ENCODE measurements at regions not wholly inside any gene's neighbourhood (a gene's known extent, or its start where the extent isn't known, plus 50 kb on each side); places are given as distances from the start of the nearest gene placed in this dataset.
"Not testable (repeated sequence)": the region's sequence is repeated elsewhere in the genome, so short reads cannot be mapped to it uniquely, and the experiment has no call there.

GRCh38 chr5:100708645-100709171, 173.5 kb downstream of the FAM174A start:
- no peak overlapping the region for H3K4me3 ChIP-seq (ENCODE audit: low read length)
- H3K9ac ChIP-seq (ENCODE audit: low read length), result no peak overlapping the region
- DNase-seq, result no peak
- H2AFZ ChIP-seq (ENCODE audit: low read length), result no peak overlapping the region
- no peaks in the 10 kb centered on the region for H3K79me2 ChIP-seq (ENCODE audit: low read length)
- no peaks in the 10 kb centered on the region for H3K27me3 ChIP-seq (ENCODE audit: low read length)
- H4K20me1 ChIP-seq (ENCODE audit: insufficient read depth, low read depth, low read length), result no peaks in the 10 kb centered on the region
- no peak overlapping the region for H3K4me2 ChIP-seq (ENCODE audit: low read depth, low read length, poor library complexity, severe bottlenecking)
- no peaks in the 10 kb centered on the region for H3K36me3 ChIP-seq (ENCODE audit: insufficient read depth, low read length)
- H3K4me1 ChIP-seq (ENCODE audit: low read length), result no peaks in the 10 kb centered on the region
- H3K9me3 ChIP-seq (ENCODE audit: low read length), result no peaks in the 10 kb centered on the region
- H3K27ac ChIP-seq (ENCODE audit: low read length), result no peak overlapping the region
- H3K9me2 ChIP-seq (replicated peaks; ENCODE audit: insufficient read depth, low read length), result no peaks in the 10 kb centered on the region

GRCh38 chr5:100709771-100710170, 174.6 kb downstream of the FAM174A start:
- no peaks in the 10 kb centered on the region for H3K4me1 ChIP-seq (ENCODE audit: low read length)
- H3K9me2 ChIP-seq (replicated peaks; ENCODE audit: insufficient read depth, low read length), result no peaks in the 10 kb centered on the region
- H3K4me2 ChIP-seq (ENCODE audit: low read depth, low read length, poor library complexity, severe bottlenecking), result no peak overlapping the region
- H4K20me1 ChIP-seq (ENCODE audit: insufficient read depth, low read depth, low read length), result no peaks in the 10 kb centered on the region
- H3K79me2 ChIP-seq (ENCODE audit: low read length), result no peaks in the 10 kb centered on the region
- H3K9ac ChIP-seq (ENCODE audit: low read length), result no peak overlapping the region
- no peaks in the 10 kb centered on the region for H3K27me3 ChIP-seq (ENCODE audit: low read length)
- no peak overlapping the region for H3K4me3 ChIP-seq (ENCODE audit: low read length)
- DNase-seq, result no peak
- H3K36me3 ChIP-seq (ENCODE audit: insufficient read depth, low read length), result no peaks in the 10 kb centered on the region
- H2AFZ ChIP-seq (ENCODE audit: low read length), result no peak overlapping the region
- no peak overlapping the region for H3K27ac ChIP-seq (ENCODE audit: low read length)
- no peaks in the 10 kb centered on the region for H3K9me3 ChIP-seq (ENCODE audit: low read length)

GRCh38 chr5:100714780-100715179, 179.6 kb downstream of the FAM174A start:
- not testable (repeated sequence) for H2AFZ ChIP-seq (ENCODE audit: low read length); H3K36me3 ChIP-seq (ENCODE audit: insufficient read depth, low read length); H3K27ac ChIP-seq (ENCODE audit: low read length); H3K27me3 ChIP-seq (ENCODE audit: low read length); H3K9ac ChIP-seq (ENCODE audit: low read length); H3K4me2 ChIP-seq (ENCODE audit: low read depth, low read length, poor library complexity, severe bottlenecking); H3K79me2 ChIP-seq (ENCODE audit: low read length); H4K20me1 ChIP-seq (ENCODE audit: insufficient read depth, low read depth, low read length); H3K4me1 ChIP-seq (ENCODE audit: low read length); DNase-seq; H3K4me3 ChIP-seq (ENCODE audit: low read length); H3K9me3 ChIP-seq (ENCODE audit: low read length); H3K9me2 ChIP-seq (replicated peaks; ENCODE audit: insufficient read depth, low read length)

GRCh38 chr5:100722657-100723056, 180.4 kb downstream of the ST8SIA4 start:
- DNase-seq, result no peak
- Histone ChIP-seq H3K4me2 (ENCODE audit: low read depth, low read length, poor library complexity, severe bottlenecking) (no peak overlapping the region), H4K20me1 (ENCODE audit: insufficient read depth, low read depth, low read length) (no peaks in the 10 kb centered on the region), H3K9ac (ENCODE audit: low read length) (no peak overlapping the region), H3K9me3 (ENCODE audit: low read length) (no peaks in the 10 kb centered on the region), H3K4me3 (ENCODE audit: low read length) (no peak overlapping the region), H3K36me3 (ENCODE audit: insufficient read depth, low read length) (no peaks in the 10 kb centered on the region), H3K27me3 (ENCODE audit: low read length) (no peaks in the 10 kb centered on the region), H3K27ac (ENCODE audit: low read length) (no peak overlapping the region), H2AFZ (ENCODE audit: low read length) (no peak overlapping the region), H3K79me2 (ENCODE audit: low read length) (no peaks in the 10 kb centered on the region), H3K4me1 (ENCODE audit: low read length) (no peaks in the 10 kb centered on the region), H3K9me2 (replicated peaks; ENCODE audit: insufficient read depth, low read length) (no peaks in the 10 kb centered on the region)

GRCh38 chr5:100723229-100723628, 179.9 kb downstream of the ST8SIA4 start:
- Histone ChIP-seq H4K20me1 (ENCODE audit: insufficient read depth, low read depth, low read length) (no peaks in the 10 kb centered on the region), H3K9ac (ENCODE audit: low read length) (no peak overlapping the region), H3K4me3 (ENCODE audit: low read length) (no peak overlapping the region), H3K36me3 (ENCODE audit: insufficient read depth, low read length) (no peaks in the 10 kb centered on the region), H3K27ac (ENCODE audit: low read length) (no peak overlapping the region), H3K9me2 (replicated peaks; ENCODE audit: insufficient read depth, low read length) (no peaks in the 10 kb centered on the region), H3K9me3 (ENCODE audit: low read length) (no peaks in the 10 kb centered on the region), H3K4me2 (ENCODE audit: low read depth, low read length, poor library complexity, severe bottlenecking) (no peak overlapping the region), H2AFZ (ENCODE audit: low read length) (no peak overlapping the region), H3K79me2 (ENCODE audit: low read length) (no peaks in the 10 kb centered on the region), H3K27me3 (ENCODE audit: low read length) (no peaks in the 10 kb centered on the region), H3K4me1 (ENCODE audit: low read length) (no peaks in the 10 kb centered on the region)
- DNase-seq, result no peak

- no peaks in the 10 kb centered on the region for H3K4me1 ChIP-seq (ENCODE audit: low read length)
- no peaks in the 10 kb centered on the region for H3K9me2 ChIP-seq (replicated peaks; ENCODE audit: insufficient read depth, low read length)
- H3K27me3 ChIP-seq (ENCODE audit: low read length), result no peaks in the 10 kb centered on the region
- H3K79me2 ChIP-seq (ENCODE audit: low read length), result no peaks in the 10 kb centered on the region
- H2AFZ ChIP-seq (ENCODE audit: low read length), result no peak overlapping the region
- DNase-seq, result no peak
- no peak overlapping the region for H3K27ac ChIP-seq (ENCODE audit: low read length)
- no peaks in the 10 kb centered on the region for H3K9me3 ChIP-seq (ENCODE audit: low read length)
- no peaks in the 10 kb centered on the region for H3K36me3 ChIP-seq (ENCODE audit: insufficient read depth, low read length)
- H4K20me1 ChIP-seq (ENCODE audit: insufficient read depth, low read depth, low read length), result no peaks in the 10 kb centered on the region
- no peak overlapping the region for H3K4me2 ChIP-seq (ENCODE audit: low read depth, low read length, poor library complexity, severe bottlenecking)
- no peak overlapping the region for H3K9ac ChIP-seq (ENCODE audit: low read length)
- H3K4me3 ChIP-seq (ENCODE audit: low read length), result no peak overlapping the region
These were observed 177.0 kb downstream of the ST8SIA4 start for GRCh38 chr5:100726116-100726515.

GRCh38 chr5:100731768-100732167, 171.3 kb downstream of the ST8SIA4 start:
- H3K27me3 ChIP-seq (ENCODE audit: low read length), result no peaks in the 10 kb centered on the region
- H3K27ac ChIP-seq (ENCODE audit: low read length), result no peak overlapping the region
- H3K4me1 ChIP-seq (ENCODE audit: low read length), result peaks cover 5% of the 10 kb centered on the region; the same call in 1 of the 2 replicates
- no peaks in the 10 kb centered on the region for H4K20me1 ChIP-seq (ENCODE audit: insufficient read depth, low read depth, low read length)
- no peaks in the 10 kb centered on the region for H3K79me2 ChIP-seq (ENCODE audit: low read length)
- H3K9me3 ChIP-seq (ENCODE audit: low read length), result no peaks in the 10 kb centered on the region
- peak overlapping the region; percentile 70; the same call in 1 of the 2 replicates for H2AFZ ChIP-seq (ENCODE audit: low read length)
- H3K9me2 ChIP-seq (replicated peaks; ENCODE audit: insufficient read depth, low read length), result no peaks in the 10 kb centered on the region
- H3K4me2 ChIP-seq (ENCODE audit: low read depth, low read length, poor library complexity, severe bottlenecking), result peak overlapping the region; percentile 27
- no peak overlapping the region for H3K4me3 ChIP-seq (ENCODE audit: low read length)
- H3K9ac ChIP-seq (ENCODE audit: low read length), result no peak overlapping the region
- no peak for DNase-seq
- H3K36me3 ChIP-seq (ENCODE audit: insufficient read depth, low read length), result no peaks in the 10 kb centered on the region

GRCh38 chr5:100746730-100747129, 156.4 kb downstream of the ST8SIA4 start:
- peak; percentile 65 for DNase-seq
- H3K4me1 ChIP-seq (ENCODE audit: low read length), result peaks cover 12% of the 10 kb centered on the region
- H4K20me1 ChIP-seq (ENCODE audit: insufficient read depth, low read depth, low read length), result no peaks in the 10 kb centered on the region
- H3K27ac ChIP-seq (ENCODE audit: low read length), result no peak overlapping the region
- no peaks in the 10 kb centered on the region for H3K79me2 ChIP-seq (ENCODE audit: low read length)
- peak overlapping the region; percentile 5; the same call in 1 of the 2 replicates for H2AFZ ChIP-seq (ENCODE audit: low read length)
- no peaks in the 10 kb centered on the region for H3K27me3 ChIP-seq (ENCODE audit: low read length)
- no peak overlapping the region for H3K4me3 ChIP-seq (ENCODE audit: low read length)
- H3K36me3 ChIP-seq (ENCODE audit: insufficient read depth, low read length), result no peaks in the 10 kb centered on the region
- peak overlapping the region; percentile 19 for H3K4me2 ChIP-seq (ENCODE audit: low read depth, low read length, poor library complexity, severe bottlenecking)
- no peaks in the 10 kb centered on the region for H3K9me3 ChIP-seq (ENCODE audit: low read length)
- H3K9ac ChIP-seq (ENCODE audit: low read length), result no peak overlapping the region
- no peaks in the 10 kb centered on the region for H3K9me2 ChIP-seq (replicated peaks; ENCODE audit: insufficient read depth, low read length)

Measured in Karpas-422 (cell line).